Posterior cingulate gyrus (tissue), 11 donors: ENCODE measurements at regions not wholly inside any gene's neighbourhood (a gene's known extent, or its start where the extent isn't known, plus 50 kb on each side); places are given as distances from the start of the nearest gene placed in this dataset.

Experiments
- DNase-seq, 10 donors: peaks; one replicate each; pipeline versions ENCODE4 v3.0.0 to v3.0.0-alpha.2; 2020 to 2021; ENCODE audit warnings: mixed read lengths in 3 of 10
- intact Hi-C: fragments of 100-400 bp; cut with DNase I; formaldehyde crosslinking; loops from one replicate; pipeline ENCODE4 v1.15.1; 2023

DNA sequence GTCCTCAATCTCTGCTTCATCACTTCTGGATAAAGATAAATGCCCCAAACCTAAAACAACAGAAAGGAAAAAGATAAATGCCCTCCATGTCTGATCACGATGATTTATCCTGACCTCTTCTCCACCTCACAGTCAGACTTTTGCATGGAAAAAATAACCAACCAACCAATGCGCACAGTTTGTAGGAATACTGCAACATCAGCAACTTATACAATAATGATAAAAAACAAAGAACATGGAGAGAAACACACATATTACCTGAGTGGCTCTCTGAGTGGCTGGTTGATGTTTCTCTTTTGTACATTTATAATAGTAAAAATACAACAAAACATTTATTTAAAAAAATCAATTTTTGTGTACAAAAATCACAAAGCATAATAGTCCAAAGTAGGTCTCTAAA lies 93.0 kb upstream of the PUDP start:
- intact Hi-C loops: no loop called here
- DNase-seq: no peak

DNA sequence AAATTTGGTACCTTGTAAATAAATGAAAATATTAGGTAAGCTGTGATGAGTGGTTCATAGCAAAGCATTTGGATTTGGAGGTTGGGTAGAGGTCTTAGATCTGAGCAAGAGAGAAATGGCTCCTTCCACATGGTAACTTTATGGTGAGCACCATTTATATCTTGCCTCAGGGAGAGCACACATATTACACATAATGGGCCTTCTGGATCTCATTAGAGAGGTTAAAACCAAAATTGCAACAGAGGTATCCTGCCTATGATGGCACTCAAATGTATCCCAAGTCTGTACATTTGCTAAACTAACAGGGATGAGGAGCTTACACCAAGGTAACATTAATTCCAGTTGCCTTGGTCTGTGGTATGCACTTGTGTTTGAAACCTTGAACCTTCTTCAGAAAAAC lies 87.1 kb upstream of the PUDP start:
- DNase-seq: no peak
- intact Hi-C loops: no loop called here

DNA sequence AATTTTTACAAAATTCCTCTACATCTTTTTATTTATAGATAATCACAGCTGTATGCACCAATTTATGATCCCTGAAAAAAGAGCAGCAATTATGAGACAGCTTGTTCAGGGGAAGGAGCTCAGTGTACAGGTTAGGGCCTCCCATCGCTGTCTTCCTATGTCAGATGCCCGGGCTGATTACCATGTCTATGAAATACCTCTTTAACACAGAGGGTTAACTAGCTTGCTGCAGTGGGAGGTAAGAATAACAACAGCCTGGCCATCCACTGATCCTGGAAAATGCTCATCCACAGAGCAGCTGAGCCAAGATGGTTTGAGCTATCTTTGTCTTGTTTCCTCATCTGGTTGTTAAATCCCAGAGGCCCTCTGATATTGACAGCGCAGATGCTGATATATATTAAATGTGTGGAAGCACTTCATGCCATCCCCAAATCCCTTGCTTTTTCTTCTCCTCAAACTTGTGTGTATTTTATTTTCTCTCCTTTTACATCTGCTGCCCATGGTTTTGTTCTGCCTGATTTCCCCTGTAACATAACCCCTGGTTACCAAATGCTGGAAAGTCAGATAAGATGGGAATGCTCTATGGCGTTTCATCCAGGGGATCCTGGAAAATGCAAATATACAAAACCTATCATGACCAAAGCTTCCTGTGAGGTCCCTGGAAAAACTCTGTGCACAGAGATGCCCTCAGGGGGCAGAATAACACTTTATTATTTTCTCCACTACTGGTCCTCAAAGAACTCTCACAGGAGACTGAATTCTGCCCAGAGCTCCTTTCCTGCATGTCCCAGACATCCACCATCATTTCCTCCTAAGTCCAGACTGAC lies 85.8 kb upstream of the PUDP start:
- DNase-seq: no peak
- intact Hi-C loops: no loop called here

DNA sequence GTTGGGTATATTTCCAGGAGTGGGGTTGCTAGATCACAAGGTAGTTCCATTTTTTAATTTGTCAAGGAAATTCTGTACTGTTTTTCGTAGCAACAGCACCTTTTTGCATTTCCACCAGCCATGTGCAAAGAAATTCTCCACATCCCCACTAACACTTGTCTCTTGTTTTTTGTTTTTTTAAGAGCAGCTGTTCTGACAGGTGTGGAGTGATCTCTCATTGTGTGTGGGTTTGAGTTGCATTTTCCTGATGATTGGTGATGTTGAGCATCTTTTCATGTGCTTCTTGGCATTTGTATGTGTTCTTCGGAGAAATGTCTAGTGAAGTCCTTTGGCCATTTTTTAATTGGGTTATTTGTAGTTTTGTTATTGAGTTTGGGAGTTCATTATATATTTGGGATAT lies 80.3 kb upstream of the PUDP start:
- no peak for DNase-seq
- intact Hi-C loops: no loop called here

DNA sequence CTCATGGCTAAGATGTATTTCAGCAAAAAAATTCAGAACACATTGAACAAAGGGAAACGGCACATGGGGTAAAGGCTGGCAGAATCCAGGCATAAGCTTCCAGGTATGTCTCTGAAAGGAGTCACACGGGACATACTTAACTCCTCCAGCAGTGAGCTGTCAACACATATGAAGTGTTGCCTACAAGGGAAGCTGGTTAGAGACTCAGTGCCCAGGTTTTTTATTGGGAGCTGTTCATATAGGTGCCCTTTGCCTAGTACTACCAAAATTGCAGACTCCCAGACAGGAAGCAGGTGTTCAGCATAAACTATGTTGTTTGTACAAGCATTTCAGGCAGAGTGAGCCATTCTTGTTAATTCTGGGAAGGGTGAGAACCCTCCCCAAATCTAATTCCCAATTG lies 77.4 kb upstream of the PUDP start:
- DNase-seq: no peak
- intact Hi-C loops: no loop called here

DNA sequence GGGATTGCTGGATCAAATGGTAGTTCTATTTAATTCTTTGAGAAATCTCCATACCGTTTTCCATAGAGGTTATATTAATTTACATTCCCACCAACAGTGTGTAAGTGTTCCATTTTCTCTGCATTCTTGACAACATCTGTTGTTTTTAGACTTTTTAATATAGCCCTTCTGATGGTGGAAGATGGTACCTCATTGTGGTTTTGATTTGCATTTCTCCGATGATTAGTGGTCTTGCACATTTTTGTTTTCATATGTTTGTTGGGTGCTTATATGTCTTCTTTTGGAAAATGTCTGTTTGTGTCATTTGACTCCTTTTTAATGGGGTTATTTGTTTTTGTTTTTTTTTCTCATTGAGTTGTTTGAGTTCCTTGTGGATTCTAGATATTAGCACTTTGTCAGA lies 75.3 kb upstream of the PUDP start:
- intact Hi-C loops: no loop called here

DNA sequence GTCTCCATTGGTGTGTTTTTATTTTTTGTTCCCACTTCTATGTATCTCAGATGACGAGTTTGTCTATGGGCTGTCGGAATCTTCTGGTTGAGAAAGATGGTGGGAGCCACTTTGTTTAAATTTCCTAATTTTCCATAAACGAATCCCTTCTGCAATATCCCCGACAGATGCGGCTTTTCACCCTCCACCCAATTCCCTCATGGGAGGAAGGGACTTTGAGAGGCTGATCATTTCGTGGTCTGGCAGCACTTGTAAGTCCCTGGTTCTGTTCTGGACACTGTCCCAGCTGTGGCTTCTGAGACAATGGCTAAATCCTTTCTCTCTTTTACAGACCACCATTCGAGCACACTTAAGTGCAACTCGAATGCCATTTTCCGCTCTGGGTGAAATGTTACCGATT lies 72.2 kb upstream of the PUDP start:
- intact Hi-C loops: no loop called here
- no peak for DNase-seq

More for the DNA sequence above, 75.3 kb upstream of the PUDP start:
- DNase-seq: no peak

DNA sequence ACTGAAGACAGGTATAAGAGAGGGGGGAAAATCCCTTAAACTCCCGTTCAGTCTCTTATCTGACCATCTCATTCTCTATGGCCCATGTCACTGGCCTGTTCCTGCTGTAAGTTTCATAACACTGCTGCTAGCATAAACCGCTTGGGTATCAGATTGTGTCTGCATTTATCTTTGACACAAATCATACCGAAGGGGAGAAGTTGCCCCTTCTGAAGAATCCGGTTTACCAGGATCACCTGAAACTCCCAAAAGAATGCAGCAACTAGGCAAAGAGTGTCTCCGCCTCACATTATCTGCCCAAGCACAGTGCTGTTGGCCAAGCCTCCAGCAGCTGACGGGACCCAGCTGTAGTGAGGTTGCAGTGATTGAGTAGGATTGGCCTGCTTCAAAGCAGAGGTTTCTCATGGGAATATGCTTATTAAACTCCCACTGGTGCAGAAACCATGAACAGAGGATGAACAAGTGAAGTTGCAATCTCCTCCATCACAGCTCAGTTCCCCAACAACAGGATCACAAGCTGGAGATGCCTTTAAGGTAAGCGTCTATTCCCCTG lies 71.3 kb upstream of the PUDP start:
- intact Hi-C loops: no loop called here
- no peak for DNase-seq

DNA sequence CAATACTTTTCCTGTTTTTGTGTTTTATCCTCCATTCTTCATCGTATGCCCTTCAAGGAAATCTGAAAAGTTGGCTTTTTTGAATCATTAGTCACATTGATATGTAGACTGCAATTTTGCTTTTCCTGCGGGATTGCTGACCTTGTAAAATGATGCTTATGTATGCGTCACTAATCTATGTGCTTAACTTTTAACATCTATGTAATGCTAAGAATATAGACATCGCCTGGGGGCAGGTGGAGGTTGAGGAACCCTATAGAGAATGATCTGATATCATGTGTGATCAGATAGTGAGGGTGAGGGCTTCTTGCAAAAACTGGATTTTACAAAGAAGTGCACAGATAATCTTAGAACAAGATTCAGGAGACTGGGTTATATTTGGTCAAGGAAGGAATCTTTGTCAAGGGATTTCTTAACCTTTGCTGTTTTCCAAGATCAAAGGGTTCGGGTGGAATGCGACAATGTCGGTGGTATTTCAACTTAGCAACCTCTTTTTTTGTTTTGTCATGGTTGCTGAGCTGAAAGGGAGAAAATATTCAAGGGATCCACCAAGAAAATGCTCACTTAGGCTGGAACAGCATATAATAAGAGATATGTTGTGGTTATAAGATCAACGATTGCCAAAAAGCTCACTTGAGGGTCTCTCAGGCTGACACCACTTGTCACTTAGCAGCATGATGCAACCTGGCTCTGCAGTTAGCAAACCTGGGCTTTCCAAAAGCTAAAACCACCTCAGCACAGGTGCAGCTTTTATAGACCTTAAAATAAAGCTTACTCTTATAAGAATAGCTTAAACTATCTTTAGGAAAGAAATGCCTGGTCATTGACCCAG lies 70.6 kb upstream of the PUDP start:
- intact Hi-C loops: no loop called here

DNA sequence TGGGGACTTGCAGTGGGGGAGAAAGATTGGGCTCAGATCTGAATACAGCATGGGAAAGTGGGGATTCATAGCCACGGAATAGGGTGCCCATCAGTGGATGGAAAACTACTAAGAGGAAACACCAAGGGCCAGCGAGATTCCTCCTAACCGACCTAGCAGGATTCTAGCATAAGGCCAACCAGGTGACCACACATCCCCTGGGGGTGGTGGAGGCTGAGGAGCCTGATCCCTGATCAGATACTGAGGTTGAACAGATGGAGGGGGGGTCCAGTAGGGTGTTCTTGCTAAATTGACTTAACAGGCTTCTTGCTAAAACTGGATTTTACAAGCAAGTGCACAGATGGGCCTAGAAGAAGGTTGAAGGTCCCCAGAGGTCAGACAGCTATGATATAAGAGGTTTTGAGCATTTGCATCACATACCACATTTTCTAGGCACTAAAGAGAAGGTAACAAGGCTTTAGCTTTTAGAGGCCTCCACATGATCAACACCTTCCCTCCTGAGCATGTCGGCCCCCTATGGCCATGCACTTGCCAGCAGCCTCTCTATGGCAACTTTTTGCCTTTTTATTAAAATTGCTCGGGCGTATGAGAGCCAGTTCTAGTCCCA lies 69.1 kb upstream of the PUDP start:
- intact Hi-C loops: no loop called here
- no peak for DNase-seq

More for the DNA sequence above, 70.6 kb upstream of the PUDP start:
- no peak for DNase-seq

DNA sequence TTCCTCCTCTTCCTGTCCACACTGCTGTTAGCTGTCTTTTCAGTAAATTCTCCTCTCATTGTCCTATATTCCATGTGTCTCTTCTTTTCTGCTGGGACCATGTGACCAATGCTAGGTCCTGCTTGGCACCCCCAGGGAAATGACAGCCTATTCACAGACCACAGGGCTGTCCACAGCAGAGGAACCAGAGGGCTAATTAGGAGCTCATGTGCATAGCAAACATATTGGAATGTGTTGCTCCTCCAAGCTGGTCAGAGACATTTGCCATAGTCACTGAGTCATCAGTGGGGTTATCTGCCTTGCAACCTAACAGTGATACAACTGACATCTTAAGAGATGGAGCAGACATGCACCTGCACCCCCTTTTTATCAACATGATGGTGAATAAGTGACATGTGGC lies 67.9 kb upstream of the PUDP start:
- intact Hi-C loops: no loop called here

DNA sequence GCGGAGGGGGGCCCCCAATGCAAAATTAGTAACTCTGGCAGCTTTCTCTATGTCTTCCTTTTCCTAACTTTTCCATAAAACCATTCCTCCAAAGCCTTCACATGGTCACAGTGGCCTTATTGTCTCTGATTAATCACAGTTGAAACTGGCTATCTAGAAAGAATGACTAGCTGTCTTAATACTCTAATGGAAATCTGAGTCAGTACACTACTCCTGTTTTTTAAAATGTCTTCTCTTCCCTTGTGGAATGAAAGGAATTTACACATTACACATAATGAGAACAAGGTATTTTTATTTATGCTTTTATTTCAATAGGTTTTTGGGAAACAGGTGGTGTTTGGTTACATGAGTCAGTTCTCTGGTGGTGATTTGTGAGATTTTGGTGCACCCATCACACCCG lies 66.3 kb upstream of the PUDP start:
- no peak for DNase-seq
- intact Hi-C loops: no loop called here

More for the DNA sequence above, 67.9 kb upstream of the PUDP start:
- no peak for DNase-seq

DNA sequence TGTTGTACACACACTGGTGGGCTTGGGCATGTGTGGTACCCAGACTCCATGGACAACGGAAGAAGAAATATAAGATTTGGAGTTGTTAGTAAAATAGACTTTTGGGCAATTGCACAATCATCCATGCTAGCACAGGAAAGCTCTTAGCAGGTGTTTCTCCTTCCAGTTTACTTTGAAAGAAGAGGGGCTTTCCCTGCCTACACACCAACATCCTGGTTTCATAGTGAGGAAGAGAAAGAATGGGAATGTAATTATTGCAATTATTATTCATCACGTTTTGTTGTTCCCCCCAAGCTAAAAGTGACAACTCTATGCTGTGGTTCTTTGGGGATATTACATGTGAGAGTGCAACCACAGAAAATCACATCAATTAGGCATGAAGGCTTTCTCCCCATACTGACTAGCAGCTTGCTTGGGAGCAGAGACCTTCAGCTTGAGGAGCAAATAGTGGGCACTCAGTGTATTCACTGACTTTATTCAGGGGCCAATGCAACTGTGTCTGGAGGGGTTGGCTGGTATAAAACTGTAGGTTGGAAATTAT lies 57.2 kb upstream of the PUDP start:
- intact Hi-C loops: no loop called here
- DNase-seq: no peak

DNA sequence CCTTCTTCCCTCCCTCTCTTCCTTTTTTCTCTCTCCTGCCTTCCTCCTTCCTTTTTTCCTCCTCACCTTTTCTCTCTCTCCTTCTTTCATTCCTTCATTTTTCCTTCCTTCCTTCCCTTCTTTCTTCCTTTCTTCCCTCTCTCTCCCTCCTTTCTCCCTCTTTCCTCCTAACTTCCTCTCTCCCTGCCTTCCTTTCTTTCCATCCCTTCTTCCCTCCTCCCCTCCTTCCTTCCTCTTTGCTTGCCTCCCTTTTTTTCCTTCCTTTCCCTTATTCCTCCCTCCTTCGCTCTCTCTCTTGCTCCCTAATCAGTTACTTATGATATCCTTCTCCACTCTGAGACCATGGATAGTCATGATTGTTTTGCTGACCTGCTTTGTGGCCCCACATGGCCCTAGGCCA lies 56.7 kb upstream of the PUDP start:
- intact Hi-C loops: no loop called here
- no peak for DNase-seq

DNA sequence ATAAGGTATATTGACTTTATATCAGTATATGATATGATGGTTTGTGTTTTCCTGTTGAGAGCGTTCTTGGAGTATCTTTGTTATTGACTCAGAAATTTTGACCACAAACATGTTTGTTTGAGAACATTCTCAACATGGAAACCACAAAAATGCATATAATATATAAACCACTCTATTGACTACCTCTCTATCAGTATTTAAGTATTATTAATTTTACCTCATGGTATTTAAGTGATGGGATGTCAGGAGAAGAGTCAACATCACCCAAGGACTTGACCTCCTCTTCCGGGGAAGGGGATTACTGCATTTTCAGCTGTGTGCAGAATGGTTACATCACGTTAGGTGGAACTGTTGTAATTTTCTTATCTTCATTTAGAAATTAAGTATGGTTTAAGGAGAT lies 54.3 kb upstream of the PUDP start:
- no peak for DNase-seq
- intact Hi-C loops: no loop called here

DNA sequence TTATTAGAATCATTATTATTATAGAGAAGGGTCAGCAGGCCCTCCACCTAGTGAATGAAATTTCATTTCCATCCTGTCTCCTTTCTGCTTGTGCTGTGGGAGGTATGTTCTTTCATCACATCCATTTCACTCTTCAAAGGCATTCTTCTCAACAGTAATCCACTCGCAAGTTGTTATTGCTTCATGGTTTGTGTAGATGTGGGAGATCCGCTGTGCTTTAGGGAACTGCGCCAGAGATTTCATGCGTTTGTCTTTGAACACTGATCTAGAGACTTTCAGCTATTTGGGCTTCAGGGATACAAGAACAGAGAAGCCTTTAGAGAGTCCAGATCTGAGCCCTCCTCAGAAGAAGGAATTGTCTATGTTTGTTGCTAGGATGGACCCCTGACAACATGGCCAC lies 53.5 kb upstream of the PUDP start:
- DNase-seq: no peak
- intact Hi-C loops: no loop called here

DNA sequence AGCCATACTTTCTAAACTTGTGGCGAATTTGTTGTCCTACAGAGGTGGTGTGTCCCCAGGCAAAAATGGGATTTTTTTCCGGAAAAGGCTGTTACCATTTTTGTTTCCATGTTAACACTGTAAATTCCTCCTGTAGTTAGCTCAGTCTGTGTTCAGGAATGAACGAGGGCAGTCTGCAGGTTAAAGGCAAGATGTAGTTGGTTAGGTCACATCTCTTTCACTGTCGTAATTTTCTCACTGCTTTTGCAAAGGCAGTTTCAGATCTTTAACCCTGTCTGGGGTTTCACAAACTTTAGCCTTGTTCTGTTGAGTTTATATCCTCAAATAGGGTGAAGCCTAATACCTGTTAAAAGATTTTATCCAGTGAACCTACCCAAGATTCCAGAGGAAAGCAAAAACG lies 50.5 kb upstream of the PUDP start:
- intact Hi-C loops: no loop called here
- no peak for DNase-seq
